ENCODE measurements at regions not wholly inside any gene's neighbourhood (a gene's known extent, or its start where the extent isn't known, plus 50 kb on each side); places are given as distances from the start of the nearest gene placed in this dataset.

GRCh38 chr10:63829020-63829419 is 307.8 kb downstream of the REEP3 start:
- Histone ChIP-seq H3K4me3 (no peak overlapping the region), H3K79me2 (no peaks in the 10 kb centered on the region), H3K4me1 (ENCODE audit: insufficient read depth) (no peaks in the 10 kb centered on the region), H2AFZ (no peak overlapping the region), H3K9me2 (replicated peaks; ENCODE audit: insufficient read depth) (no peaks in the 10 kb centered on the region), H3K27me3 (no peaks in the 10 kb centered on the region), H3K36me3 (replicated peaks; ENCODE audit: insufficient read depth, low read depth) (no peaks in the 10 kb centered on the region), H3K4me2 (no peak overlapping the region), H3K27ac (no peak overlapping the region), H4K20me1 (ENCODE audit: insufficient read depth, poor library complexity, severe bottlenecking) (no peaks in the 10 kb centered on the region), H3K9me3 (ENCODE audit: low read depth) (no peaks in the 10 kb centered on the region)
- no peak for TF ChIP-seq EZH2 (IDR thresholded peaks at IDR 0.05; ENCODE audit: borderline replicate concordance)
- no peak for TF ChIP-seq EZH2phosphoT487 (IDR thresholded peaks at IDR 0.05; ENCODE audit: low read depth, severe bottlenecking, unreplicated experiment)
- no peak for TF ChIP-seq CTCF (IDR thresholded peaks at IDR 0.05; ENCODE audit: poor library complexity)
- DNase-seq (ENCODE audit: low spot score), result no peak
- 54% methylated on average over 2 of the region's 2 CpGs for WGBS (ENCODE audit: low lambda C conversion rate, missing lambda C conversion rate)

- DNase-seq (ENCODE audit: low spot score), result no peak
- H3K4me2 ChIP-seq, result no peak overlapping the region
- no peak overlapping the region for H3K4me3 ChIP-seq
- no peaks in the 10 kb centered on the region for H3K79me2 ChIP-seq
- no peak overlapping the region for H2AFZ ChIP-seq
- no peak overlapping the region for H3K27ac ChIP-seq
- TF ChIP-seq EZH2phosphoT487 (IDR thresholded peaks at IDR 0.05; ENCODE audit: low read depth, severe bottlenecking, unreplicated experiment) (no peak), CTCF (IDR thresholded peaks at IDR 0.05; ENCODE audit: poor library complexity) (no peak), EZH2 (IDR thresholded peaks at IDR 0.05; ENCODE audit: borderline replicate concordance) (no peak)
- no peaks in the 10 kb centered on the region for H3K4me1 ChIP-seq (ENCODE audit: insufficient read depth)
- no peaks in the 10 kb centered on the region for H4K20me1 ChIP-seq (ENCODE audit: insufficient read depth, poor library complexity, severe bottlenecking)
- no peaks in the 10 kb centered on the region for H3K9me2 ChIP-seq (replicated peaks; ENCODE audit: insufficient read depth)
- WGBS (ENCODE audit: low lambda C conversion rate, missing lambda C conversion rate), result 43% methylated on average over 5 of the region's 5 CpGs
- H3K27me3 ChIP-seq, result no peaks in the 10 kb centered on the region
- no peaks in the 10 kb centered on the region for H3K9me3 ChIP-seq (ENCODE audit: low read depth)
- H3K36me3 ChIP-seq (replicated peaks; ENCODE audit: insufficient read depth, low read depth), result no peaks in the 10 kb centered on the region
Measured at GRCh38 chr10:63829573-63830149, 308.5 kb downstream of the REEP3 start.

GRCh38 chr10:63832686-63833085 is 311.5 kb downstream of the REEP3 start:
- H3K4me1 ChIP-seq (ENCODE audit: insufficient read depth), result no peaks in the 10 kb centered on the region
- no peaks in the 10 kb centered on the region for H3K27me3 ChIP-seq
- no peaks in the 10 kb centered on the region for H3K9me2 ChIP-seq (replicated peaks; ENCODE audit: insufficient read depth)
- no peak for DNase-seq (ENCODE audit: low spot score)
- no peak for TF ChIP-seq EZH2 (IDR thresholded peaks at IDR 0.05; ENCODE audit: borderline replicate concordance)
- TF ChIP-seq EZH2phosphoT487 (IDR thresholded peaks at IDR 0.05; ENCODE audit: low read depth, severe bottlenecking, unreplicated experiment), result no peak
- TF ChIP-seq CTCF (IDR thresholded peaks at IDR 0.05; ENCODE audit: poor library complexity), result no peak
- no peaks in the 10 kb centered on the region for H4K20me1 ChIP-seq (ENCODE audit: insufficient read depth, poor library complexity, severe bottlenecking)
- no peaks in the 10 kb centered on the region for H3K36me3 ChIP-seq (replicated peaks; ENCODE audit: insufficient read depth, low read depth)
- no peak overlapping the region for H3K4me3 ChIP-seq
- H3K79me2 ChIP-seq, result no peaks in the 10 kb centered on the region
- no peaks in the 10 kb centered on the region for H3K9me3 ChIP-seq (ENCODE audit: low read depth)
- no peak overlapping the region for H2AFZ ChIP-seq
- no peak overlapping the region for H3K27ac ChIP-seq
- no peak overlapping the region for H3K4me2 ChIP-seq

All from hepatocyte (in vitro differentiated cells).